Keratinocyte (primary cell): ENCODE measurements at regions not wholly inside any gene's neighbourhood (a gene's known extent, or its start where the extent isn't known, plus 50 kb on each side); places are given as distances from the start of the nearest gene placed in this dataset.

Source experiments
- DNase-seq: peaks from one replicate; pipeline ENCODE4 v3.0.0-alpha.2; 2011; ENCODE audit warnings: low read depth, missing footprints, low spot score
- FAIRE-seq: peaks from 2 replicates; lab custom pipeline; 2011; peaks lifted over from hg19 to GRCh38; lab: Jason Lieb, UNC
- H2AFZ ChIP-seq: 2 replicates; pipeline ENCODE4 v1.6.0; 2012; ENCODE audit warnings: low read length, control low read depth, inconsistent platforms; ENCODE audit not compliant: control insufficient read depth
- H3K27ac ChIP-seq: 2 replicates; pipeline ENCODE4 v1.5.1; 2011; ENCODE audit warnings: low read length; ENCODE audit not compliant: control insufficient read depth, insufficient read depth
- H3K27me3 ChIP-seq: 3 replicates; pipeline ENCODE4 v1.6.0; 2011; ENCODE audit warnings: low read length; ENCODE audit not compliant: control insufficient read depth, insufficient read depth; ENCODE audit errors: extremely low read depth
- H3K36me3 ChIP-seq, 2 experiments: 2 replicates in 1 of 2; 3 replicates in 1 of 2; pipeline ENCODE4 v1.5.1; 2011; ENCODE audit warnings: low read length in 2 of 2, mild to moderate bottlenecking in 1 of 2; ENCODE audit not compliant: control insufficient read depth in 2 of 2, insufficient read depth in 2 of 2; ENCODE audit errors: extremely low read depth in 1 of 2
- H3K4me1 ChIP-seq: 3 replicates; pipeline ENCODE4 v1.5.1; 2011; ENCODE audit warnings: low read length; ENCODE audit not compliant: control insufficient read depth, insufficient read depth; ENCODE audit errors: extremely low read depth
- H3K4me2 ChIP-seq: 3 replicates; pipeline ENCODE4 v1.6.0; 2011; ENCODE audit warnings: low read depth, low read length; ENCODE audit not compliant: control insufficient read depth, insufficient read depth; ENCODE audit errors: extremely low read depth
- H3K4me3 ChIP-seq, 3 experiments: fragments of 200-600 bp in 1 of 3; sonication (generic) in 1 of 3; 2 replicates in 2 of 3; 3 replicates in 1 of 3; pipeline ENCODE4 v1.5.1; 2011 to 2016; ENCODE audit warnings: low read length in 3 of 3, mild to moderate bottlenecking in 3 of 3, control low read depth in 2 of 3, inconsistent platforms in 1 of 3, low read depth in 1 of 3, mixed read lengths in 1 of 3, mixed run types in 1 of 3, moderate library complexity in 1 of 3; ENCODE audit not compliant: control insufficient read depth in 2 of 3, insufficient read depth in 2 of 3; ENCODE audit errors: extremely low read depth in 1 of 3
- H3K79me2 ChIP-seq: 2 replicates; pipeline ENCODE4 v1.6.0; 2012; ENCODE audit warnings: low read length; ENCODE audit not compliant: control insufficient read depth, insufficient read depth
- H3K9ac ChIP-seq: 3 replicates; pipeline ENCODE4 v1.6.0; 2011; ENCODE audit warnings: low read length; ENCODE audit not compliant: control insufficient read depth, insufficient read depth; ENCODE audit errors: extremely low read depth
- H3K9me1 ChIP-seq: 3 replicates; pipeline ENCODE4 v1.6.0; 2011; ENCODE audit warnings: low read length; ENCODE audit not compliant: control insufficient read depth, insufficient read depth; ENCODE audit errors: extremely low read depth
- H3K9me3 ChIP-seq: 2 replicates; pipeline ENCODE4 v1.5.1; 2012; ENCODE audit warnings: low read depth, low read length; ENCODE audit not compliant: control insufficient read depth
- H4K20me1 ChIP-seq: 3 replicates; pipeline ENCODE4 v1.6.0; 2011; ENCODE audit warnings: low read length; ENCODE audit not compliant: control insufficient read depth, insufficient read depth; ENCODE audit errors: extremely low read depth
- EZH2 ChIP-seq: IDR thresholded peaks from one replicate; pipeline ENCODE4 v1.6.1; 2012; ENCODE audit warnings: inconsistent platforms, mild to moderate bottlenecking, low read length, moderate library complexity
- dilution Hi-C: fragments of 300-500 bp; cut with MboI; formaldehyde crosslinking; loops from one replicate; pipeline ENCODE4 v1.7.0; 2020; ENCODE audit warnings: low sequenced_read_pairs; ENCODE audit not compliant: extremely low pct_ligation_motif_present
- TF ChIP-seq, protein P1 (sequence below), 3 experiments: IDR thresholded peaks in 1 of 3; conservative IDR thresholded peaks in 1 of 3; optimal IDR thresholded peaks in 1 of 3; 2 replicates in 2 of 3; 3 replicates in 1 of 3; pipeline versions ENCODE3 to v1.5.1; 2011; ENCODE audit warnings: low read length in 3 of 3, mild to moderate bottlenecking in 3 of 3, moderate library complexity in 2 of 3, control low read depth in 1 of 3, inconsistent platforms in 1 of 3; ENCODE audit not compliant: insufficient read depth in 2 of 3; ENCODE audit errors: extremely low read depth in 1 of 3

GRCh38 chr4:180683186-180683585 lies 1560.0 kb upstream of the TENM3 start:
- Histone ChIP-seq H3K36me3 (no peaks in the 10 kb centered on the region), H3K4me1 (no peaks in the 10 kb centered on the region), H3K79me2 (no peaks in the 10 kb centered on the region), H3K9me1 (no peaks in the 10 kb centered on the region), H3K9me3 (no peaks in the 10 kb centered on the region), H3K27me3 (no peaks in the 10 kb centered on the region), H3K4me2 (no peak overlapping the region), H3K27ac (no peak overlapping the region), H4K20me1 (no peaks in the 10 kb centered on the region), H3K9ac (no peak overlapping the region), H3K4me3 (no peak overlapping the region), H2AFZ (no peak overlapping the region)
- dilution Hi-C loops: no loop called here
- TF ChIP-seq EZH2: no peak
- TF ChIP-seq, protein P1, sequence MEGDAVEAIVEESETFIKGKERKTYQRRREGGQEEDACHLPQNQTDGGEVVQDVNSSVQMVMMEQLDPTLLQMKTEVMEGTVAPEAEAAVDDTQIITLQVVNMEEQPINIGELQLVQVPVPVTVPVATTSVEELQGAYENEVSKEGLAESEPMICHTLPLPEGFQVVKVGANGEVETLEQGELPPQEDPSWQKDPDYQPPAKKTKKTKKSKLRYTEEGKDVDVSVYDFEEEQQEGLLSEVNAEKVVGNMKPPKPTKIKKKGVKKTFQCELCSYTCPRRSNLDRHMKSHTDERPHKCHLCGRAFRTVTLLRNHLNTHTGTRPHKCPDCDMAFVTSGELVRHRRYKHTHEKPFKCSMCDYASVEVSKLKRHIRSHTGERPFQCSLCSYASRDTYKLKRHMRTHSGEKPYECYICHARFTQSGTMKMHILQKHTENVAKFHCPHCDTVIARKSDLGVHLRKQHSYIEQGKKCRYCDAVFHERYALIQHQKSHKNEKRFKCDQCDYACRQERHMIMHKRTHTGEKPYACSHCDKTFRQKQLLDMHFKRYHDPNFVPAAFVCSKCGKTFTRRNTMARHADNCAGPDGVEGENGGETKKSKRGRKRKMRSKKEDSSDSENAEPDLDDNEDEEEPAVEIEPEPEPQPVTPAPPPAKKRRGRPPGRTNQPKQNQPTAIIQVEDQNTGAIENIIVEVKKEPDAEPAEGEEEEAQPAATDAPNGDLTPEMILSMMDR (optimal IDR thresholded peaks at IDR 0.05 in 1 of 3, IDR thresholded peaks at IDR 0.05 in 1 of 3, conservative IDR thresholded peaks at IDR 0.05 in 1 of 3; ENCODE audit: extremely low read depth in 1 of 3, insufficient read depth in 2 of 3, low read length in 3 of 3): no peak
- FAIRE-seq (no peak), DNase-seq (no peak)

- no peaks in the 10 kb centered on the region for H3K27me3 ChIP-seq
- H3K4me2 ChIP-seq: no peak overlapping the region
- no peaks in the 10 kb centered on the region for H3K36me3 ChIP-seq
- H3K4me1 ChIP-seq: no peaks in the 10 kb centered on the region
- FAIRE-seq (no peak), DNase-seq (no peak)
- H3K4me3 ChIP-seq: no peak overlapping the region
- H3K79me2 ChIP-seq: no peaks in the 10 kb centered on the region
- no peak overlapping the region for H3K9ac ChIP-seq
- TF ChIP-seq, protein P1 (optimal IDR thresholded peaks at IDR 0.05 in 1 of 3, IDR thresholded peaks at IDR 0.05 in 1 of 3, conservative IDR thresholded peaks at IDR 0.05 in 1 of 3; ENCODE audit: extremely low read depth in 1 of 3, insufficient read depth in 2 of 3, low read length in 3 of 3): no peak
- no peak for TF ChIP-seq EZH2
- H3K9me3 ChIP-seq: no peaks in the 10 kb centered on the region
- no peak overlapping the region for H2AFZ ChIP-seq
- dilution Hi-C loops: no loop called here
- no peaks in the 10 kb centered on the region for H3K9me1 ChIP-seq
- H3K27ac ChIP-seq: no peak overlapping the region
- H4K20me1 ChIP-seq: no peaks in the 10 kb centered on the region
These were observed 1554.7 kb upstream of the TENM3 start for GRCh38 chr4:180688480-180688879.
